Astrocyte (in vitro differentiated cells and primary cell): ENCODE measurements at regions not wholly inside any gene's neighbourhood (a gene's known extent, or its start where the extent isn't known, plus 50 kb on each side); places are given as distances from the start of the nearest gene placed in this dataset.

Experiments
- DNase-seq: peaks from one replicate; pipeline ENCODE4 v3.0.0-alpha.2; 2010; ENCODE audit warnings: low read depth
- FAIRE-seq: peaks from 2 replicates; lab custom pipeline; 2011; peaks lifted over from hg19 to GRCh38; lab: Jason Lieb, UNC
- H2AFZ ChIP-seq: 2 replicates; pipeline ENCODE4 v1.6.0; 2012; ENCODE audit warnings: low read depth, low read length, inconsistent platforms
- H3K27ac ChIP-seq: 2 replicates; pipeline ENCODE4 v1.5.1; 2011; ENCODE audit warnings: low read depth, low read length, inconsistent platforms
- H3K27me3 ChIP-seq: 2 replicates; pipeline ENCODE4 v1.6.0; 2011; ENCODE audit warnings: low read length, inconsistent platforms; ENCODE audit not compliant: insufficient read depth
- H3K36me3 ChIP-seq: 2 replicates; pipeline ENCODE4 v1.5.1; 2011; ENCODE audit warnings: low read length, inconsistent platforms; ENCODE audit not compliant: insufficient read depth
- H3K4me1 ChIP-seq: 2 replicates; pipeline ENCODE4 v1.5.1; 2011; ENCODE audit warnings: low read length, inconsistent platforms; ENCODE audit not compliant: insufficient read depth
- H3K4me2 ChIP-seq: 2 replicates; pipeline ENCODE4 v1.6.0; 2012; ENCODE audit warnings: low read length, inconsistent platforms
- H3K4me3 ChIP-seq: 2 replicates; pipeline ENCODE4 v1.5.1; 2011; ENCODE audit warnings: low read depth, mild to moderate bottlenecking, low read length, inconsistent platforms; ENCODE audit not compliant: insufficient read depth
- H3K79me2 ChIP-seq: 2 replicates; pipeline ENCODE4 v1.6.0; 2012; ENCODE audit warnings: mild to moderate bottlenecking, low read length, inconsistent platforms; ENCODE audit not compliant: insufficient read depth
- H3K9ac ChIP-seq: 2 replicates; pipeline ENCODE4 v1.6.0; 2012; ENCODE audit warnings: mild to moderate bottlenecking, low read length, inconsistent platforms
- H3K9me3 ChIP-seq: 2 replicates; pipeline ENCODE4 v1.5.1; 2012; ENCODE audit warnings: low read depth, mild to moderate bottlenecking, low read length, inconsistent platforms; ENCODE audit not compliant: insufficient read depth
- H4K20me1 ChIP-seq: 2 replicates; pipeline ENCODE4 v1.6.0; 2012; ENCODE audit warnings: low read length, inconsistent platforms; ENCODE audit not compliant: insufficient read depth
- H3K27ac Mint-ChIP-seq: one replicate; pipeline ENCODE4 v1.8.0; 2021; ENCODE audit warnings: mild to moderate bottlenecking, mixed read lengths; ENCODE audit not compliant: unreplicated experiment
- H3K27me3 Mint-ChIP-seq: one replicate; pipeline ENCODE4 v1.8.0; 2021; ENCODE audit warnings: low read depth, mixed read lengths; ENCODE audit not compliant: unreplicated experiment
- H3K36me3 Mint-ChIP-seq: one replicate; pipeline ENCODE4 v1.8.0; 2021; ENCODE audit warnings: low read depth, mixed read lengths; ENCODE audit not compliant: unreplicated experiment
- H3K4me1 Mint-ChIP-seq: one replicate; pipeline ENCODE4 v1.8.0; 2021; ENCODE audit warnings: low read depth, mixed read lengths; ENCODE audit not compliant: unreplicated experiment
- H3K4me3 Mint-ChIP-seq: one replicate; pipeline ENCODE4 v1.8.0; 2021; ENCODE audit warnings: mild to moderate bottlenecking, moderate library complexity, mixed read lengths; ENCODE audit not compliant: unreplicated experiment
- H3K9me3 Mint-ChIP-seq: one replicate; pipeline ENCODE4 v1.8.0; 2021; ENCODE audit warnings: mild to moderate bottlenecking, mixed read lengths; ENCODE audit not compliant: unreplicated experiment
- EZH2 ChIP-seq: IDR thresholded peaks from 2 replicates; pipeline ENCODE4 v1.6.1; 2012; ENCODE audit warnings: mild to moderate bottlenecking, low read length, inconsistent platforms; ENCODE audit not compliant: insufficient read depth
- TF ChIP-seq, protein P1 (sequence below): IDR thresholded peaks from 2 replicates; pipeline ENCODE4 v1.5.1; 2011; ENCODE audit warnings: low read depth, mild to moderate bottlenecking, inconsistent platforms, low read length, moderate library complexity; ENCODE audit not compliant: insufficient read depth

DNA sequence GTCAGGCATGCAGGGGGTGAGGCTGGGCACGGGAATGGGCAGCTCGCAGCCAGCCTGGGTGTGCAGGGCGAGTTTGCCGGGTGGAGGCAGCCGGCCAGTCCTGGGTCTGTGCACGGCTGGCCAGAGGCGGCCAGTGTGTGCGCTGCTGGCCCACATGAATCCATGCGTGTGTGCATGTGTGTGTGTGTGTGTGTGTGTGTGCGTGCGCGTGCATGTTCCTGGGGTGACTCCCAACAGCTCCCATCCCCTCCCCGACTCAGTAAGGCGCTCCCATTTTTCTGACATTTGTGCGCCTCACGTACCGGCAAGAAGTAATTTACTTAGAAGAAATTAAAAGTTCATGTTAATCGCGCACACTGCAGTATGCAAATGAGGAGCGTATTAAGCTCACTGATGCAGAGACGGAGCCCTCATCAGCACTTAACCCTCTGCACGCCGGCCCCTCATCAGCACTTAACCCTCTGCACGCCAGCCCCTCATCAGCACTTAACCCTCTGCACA lies 55.4 kb upstream of the ACSF3 start:
- Mint-ChIP-seq H3K4me3 (no peak overlapping the region), H3K9me3 (peaks cover 2% of the 10 kb centered on the region), H3K27me3 (peaks cover 31% of the 10 kb centered on the region), H3K27ac (no peak overlapping the region), H3K4me1 (no peaks in the 10 kb centered on the region), H3K36me3 (no peaks in the 10 kb centered on the region)
- TF ChIP-seq EZH2: no peak
- TF ChIP-seq, protein P1, sequence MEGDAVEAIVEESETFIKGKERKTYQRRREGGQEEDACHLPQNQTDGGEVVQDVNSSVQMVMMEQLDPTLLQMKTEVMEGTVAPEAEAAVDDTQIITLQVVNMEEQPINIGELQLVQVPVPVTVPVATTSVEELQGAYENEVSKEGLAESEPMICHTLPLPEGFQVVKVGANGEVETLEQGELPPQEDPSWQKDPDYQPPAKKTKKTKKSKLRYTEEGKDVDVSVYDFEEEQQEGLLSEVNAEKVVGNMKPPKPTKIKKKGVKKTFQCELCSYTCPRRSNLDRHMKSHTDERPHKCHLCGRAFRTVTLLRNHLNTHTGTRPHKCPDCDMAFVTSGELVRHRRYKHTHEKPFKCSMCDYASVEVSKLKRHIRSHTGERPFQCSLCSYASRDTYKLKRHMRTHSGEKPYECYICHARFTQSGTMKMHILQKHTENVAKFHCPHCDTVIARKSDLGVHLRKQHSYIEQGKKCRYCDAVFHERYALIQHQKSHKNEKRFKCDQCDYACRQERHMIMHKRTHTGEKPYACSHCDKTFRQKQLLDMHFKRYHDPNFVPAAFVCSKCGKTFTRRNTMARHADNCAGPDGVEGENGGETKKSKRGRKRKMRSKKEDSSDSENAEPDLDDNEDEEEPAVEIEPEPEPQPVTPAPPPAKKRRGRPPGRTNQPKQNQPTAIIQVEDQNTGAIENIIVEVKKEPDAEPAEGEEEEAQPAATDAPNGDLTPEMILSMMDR: no peak
- no peaks in the 10 kb centered on the region for H3K9me3 ChIP-seq
- H3K4me2 ChIP-seq: no peak overlapping the region
- H2AFZ ChIP-seq: no peak overlapping the region
- peaks cover 6% of the 10 kb centered on the region for H3K27me3 ChIP-seq
- no peak overlapping the region for H3K9ac ChIP-seq
- no peaks in the 10 kb centered on the region for H3K36me3 ChIP-seq
- no peaks in the 10 kb centered on the region for H3K79me2 ChIP-seq
- H3K27ac ChIP-seq: no peak overlapping the region
- DNase-seq (no peak), FAIRE-seq (no peak)
- no peaks in the 10 kb centered on the region for H4K20me1 ChIP-seq
- no peak overlapping the region for H3K4me3 ChIP-seq
- no peaks in the 10 kb centered on the region for H3K4me1 ChIP-seq

DNA sequence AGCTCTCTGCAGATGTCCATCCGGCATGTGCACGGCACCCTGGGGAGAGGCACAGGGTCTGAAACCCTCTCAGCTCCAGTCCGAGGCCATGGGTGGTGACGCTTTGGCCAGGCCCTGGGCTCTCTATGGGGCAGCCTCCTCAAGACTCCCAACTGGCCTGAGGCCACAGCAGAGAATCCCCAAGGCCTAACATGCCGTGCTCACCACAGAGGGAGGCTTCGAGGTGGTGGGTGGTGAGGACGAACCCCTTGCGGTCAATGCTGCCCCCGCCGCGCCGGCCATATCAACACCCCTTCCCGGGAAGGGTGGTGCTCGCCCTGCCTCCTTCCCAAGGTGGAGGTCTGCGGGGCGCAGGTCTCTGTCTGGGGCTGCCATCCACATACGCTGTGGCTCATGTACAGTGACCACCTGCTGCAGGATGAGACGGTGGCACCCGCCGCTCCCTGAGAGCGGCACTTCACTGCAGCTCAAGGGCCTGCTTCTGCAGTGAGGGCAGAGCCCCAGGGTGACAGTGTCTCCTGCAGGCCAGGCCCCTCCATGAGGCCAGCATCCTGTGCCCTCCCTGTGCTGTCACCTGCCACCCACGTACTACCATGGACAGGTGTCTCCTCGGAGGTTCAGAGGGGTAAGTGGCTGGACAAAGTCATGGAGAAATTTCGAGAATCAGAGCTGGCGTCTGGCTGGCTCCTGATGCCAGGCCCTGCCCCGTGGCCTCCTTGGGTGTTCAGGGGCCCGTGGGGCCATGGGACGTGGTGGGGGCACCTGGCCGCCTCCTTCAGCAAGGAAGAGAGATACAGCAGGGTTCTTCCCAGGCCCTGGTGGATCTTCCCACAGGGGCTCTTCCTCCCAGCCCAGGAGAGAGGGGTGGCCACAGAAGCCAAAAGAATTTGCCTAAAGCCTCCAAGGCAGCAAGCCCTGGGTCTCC lies 54.6 kb upstream of the ACSF3 start:
- Histone ChIP-seq H3K9ac (no peak overlapping the region), H3K27ac (no peak overlapping the region), H3K4me1 (no peaks in the 10 kb centered on the region), H3K9me3 (no peaks in the 10 kb centered on the region), H2AFZ (no peak overlapping the region), H3K79me2 (no peaks in the 10 kb centered on the region), H3K4me3 (no peak overlapping the region), H3K27me3 (peaks cover 11% of the 10 kb centered on the region), H3K36me3 (no peaks in the 10 kb centered on the region), H4K20me1 (no peaks in the 10 kb centered on the region), H3K4me2 (no peak overlapping the region)
- Mint-ChIP-seq H3K4me3 (no peak overlapping the region), H3K27me3 (peaks cover 37% of the 10 kb centered on the region), H3K27ac (no peak overlapping the region), H3K36me3 (no peaks in the 10 kb centered on the region), H3K9me3 (peaks cover 2% of the 10 kb centered on the region), H3K4me1 (no peaks in the 10 kb centered on the region)
- FAIRE-seq: no peak
- DNase-seq: no peak
- no peak for TF ChIP-seq EZH2
- TF ChIP-seq, protein P1: no peak

DNA sequence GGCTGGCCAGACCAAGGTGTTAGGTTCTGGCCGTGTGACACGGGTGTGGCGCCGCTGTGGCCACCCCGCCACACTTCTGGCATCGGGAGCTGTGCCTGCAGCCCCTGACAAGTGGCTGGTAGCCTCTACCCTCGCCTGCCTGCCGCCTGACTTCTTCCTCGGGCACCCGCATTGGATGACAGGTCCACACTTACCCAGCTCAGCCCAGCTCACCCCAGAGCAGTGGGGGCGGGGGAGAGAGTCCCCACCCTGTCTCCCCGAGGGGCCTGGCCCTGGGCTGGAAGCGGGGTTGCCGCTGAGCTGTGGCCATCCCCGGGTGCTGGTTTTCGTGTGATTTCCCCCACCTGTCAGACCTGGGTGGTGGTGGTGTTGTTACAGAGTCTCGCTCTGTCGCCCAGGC lies 53.9 kb upstream of the ACSF3 start:
- Mint-ChIP-seq H3K36me3 (no peaks in the 10 kb centered on the region), H3K27me3 (peaks cover 40% of the 10 kb centered on the region), H3K9me3 (peaks cover 2% of the 10 kb centered on the region), H3K4me1 (no peaks in the 10 kb centered on the region), H3K27ac (no peak overlapping the region), H3K4me3 (no peak overlapping the region)
- Histone ChIP-seq H3K79me2 (no peaks in the 10 kb centered on the region), H3K27ac (no peak overlapping the region), H3K9me3 (no peaks in the 10 kb centered on the region), H3K36me3 (no peaks in the 10 kb centered on the region), H3K4me1 (no peaks in the 10 kb centered on the region), H3K27me3 (peaks cover 16% of the 10 kb centered on the region), H3K4me3 (no peak overlapping the region), H3K4me2 (no peak overlapping the region), H4K20me1 (no peaks in the 10 kb centered on the region), H3K9ac (no peak overlapping the region), H2AFZ (no peak overlapping the region)
- TF ChIP-seq, protein P1: no peak
- TF ChIP-seq EZH2: no peak
- FAIRE-seq: no peak
- no peak for DNase-seq
